GM23248 (cell line): ENCODE measurements at regions not wholly inside any gene's neighbourhood (a gene's known extent, or its start where the extent isn't known, plus 50 kb on each side); places are given as distances from the start of the nearest gene placed in this dataset.

Experiments
- EZH2 ChIP-seq: fragments of 200-600 bp; sonication (generic); IDR thresholded peaks from 2 replicates; pipeline ENCODE4 v1.6.1; 2018; ENCODE audit warnings: antibody characterized with exemption, mild to moderate bottlenecking; ENCODE audit not compliant: insufficient read depth, poor library complexity, severe bottlenecking
- EZH2phosphoT487 ChIP-seq: fragments of 200-600 bp; sonication (generic); IDR thresholded peaks from 2 replicates; pipeline ENCODE4 v1.6.1; 2018; ENCODE audit warnings: antibody characterized with exemption, moderate library complexity, mild to moderate bottlenecking, low read depth; ENCODE audit not compliant: insufficient read depth

DNA sequence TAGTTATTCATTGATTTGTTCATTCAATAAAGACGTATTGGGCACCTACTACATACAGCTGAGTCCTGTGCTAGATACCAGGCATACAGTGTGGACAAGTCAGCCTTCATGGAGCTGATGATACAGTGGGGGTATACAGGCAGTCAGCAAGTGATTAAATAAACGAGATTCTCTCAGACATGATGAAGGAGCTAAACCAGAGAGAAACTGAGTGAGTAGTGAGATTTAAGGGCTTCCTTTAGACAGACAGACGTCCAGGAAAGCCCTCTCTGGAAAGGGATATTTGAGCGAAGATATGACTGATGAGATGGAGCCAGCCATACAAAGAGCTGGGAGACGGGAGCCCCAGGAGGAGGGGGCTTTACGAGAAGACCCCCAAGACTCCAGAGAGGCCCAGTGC is 122.6 kb upstream of the MYCN start:
- no peak for TF ChIP-seq EZH2phosphoT487
- no peak for TF ChIP-seq EZH2
